GM18505 (cell line): ENCODE measurements at regions not wholly inside any gene's neighbourhood (a gene's known extent, or its start where the extent isn't known, plus 50 kb on each side); places are given as distances from the start of the nearest gene placed in this dataset.

ENCODE experiments used
- ATAC-seq: cut with Tn5 transposase; IDR thresholded peaks from one replicate; pipeline ENCODE4 v1.9.1; 2021; ENCODE audit not compliant: unreplicated experiment
- POLR2A ChIP-seq: IDR thresholded peaks from 4 replicates; pipeline ENCODE4 v1.6.1; 2011; ENCODE audit warnings: borderline replicate concordance; ENCODE audit not compliant: insufficient read depth, insufficient read length; ENCODE audit errors: extremely low read depth

GRCh38 chr14:30088620-30089019 lies 161.0 kb upstream of the PRKD1 start:
- no peak for TF ChIP-seq POLR2A
- ATAC-seq = no peak

- no peak for TF ChIP-seq POLR2A
- no peak for ATAC-seq
These were observed 181.5 kb upstream of the PRKD1 start for GRCh38 chr14:30108975-30109700.

- TF ChIP-seq POLR2A = no peak
- no peak for ATAC-seq
These were observed 186.4 kb upstream of the PRKD1 start for GRCh38 chr14:30114051-30114450.

GRCh38 chr14:30115756-30116155 lies 188.1 kb upstream of the PRKD1 start:
- ATAC-seq = no peak
- TF ChIP-seq POLR2A = no peak

GRCh38 chr14:30118992-30119640 lies 191.5 kb upstream of the PRKD1 start:
- TF ChIP-seq POLR2A = no peak
- no peak for ATAC-seq

GRCh38 chr14:30125322-30125979 lies 197.8 kb upstream of the PRKD1 start:
- TF ChIP-seq POLR2A = no peak
- ATAC-seq = no peak

GRCh38 chr14:30129807-30130206 lies 202.2 kb upstream of the PRKD1 start:
- no peak for ATAC-seq
- no peak for TF ChIP-seq POLR2A

- ATAC-seq = no peak
- TF ChIP-seq POLR2A = no peak
These were observed 204.0 kb upstream of the PRKD1 start for GRCh38 chr14:30131581-30132097.

GRCh38 chr14:30132196-30132595 lies 204.5 kb upstream of the PRKD1 start:
- ATAC-seq = no peak
- no peak for TF ChIP-seq POLR2A

GRCh38 chr14:30134936-30135335 lies 207.3 kb upstream of the PRKD1 start:
- ATAC-seq = no peak
- TF ChIP-seq POLR2A = no peak

GRCh38 chr14:30138567-30138966 lies 210.9 kb upstream of the PRKD1 start:
- no peak for TF ChIP-seq POLR2A
- no peak for ATAC-seq

GRCh38 chr14:30142216-30142615 lies 214.6 kb upstream of the PRKD1 start:
- TF ChIP-seq POLR2A = no peak
- no peak for ATAC-seq

- no peak for TF ChIP-seq POLR2A
- ATAC-seq = no peak
These were observed 216.0 kb upstream of the PRKD1 start for GRCh38 chr14:30143627-30144026.

- no peak for ATAC-seq
- no peak for TF ChIP-seq POLR2A
These were observed 226.1 kb upstream of the PRKD1 start for GRCh38 chr14:30153717-30154116.
